Suprapubic skin (tissue), 4 donors: ENCODE measurements at regions not wholly inside any gene's neighbourhood (a gene's known extent, or its start where the extent isn't known, plus 50 kb on each side); places are given as distances from the start of the nearest gene placed in this dataset.
A peak's percentile ranks its signal among the peaks of the same experiment; 100 is the strongest.

Experiments used
- DNase-seq, 2 donors: peaks; one replicate each; pipeline ENCODE4 v3.0.0-alpha.2; 2019; ENCODE audit warnings: low spot score in 2 of 2
- H3K27ac ChIP-seq: fragments of 200-600 bp; sonication (generic); one replicate; pipeline ENCODE4 v1.5.1; 2019
- H3K27me3 ChIP-seq: fragments of 200-600 bp; sonication (generic); one replicate; pipeline ENCODE4 v1.5.1; 2019
- H3K36me3 ChIP-seq: fragments of 200-600 bp; sonication (generic); one replicate; pipeline ENCODE4 v1.5.1; 2019
- H3K4me1 ChIP-seq: fragments of 200-600 bp; sonication (generic); one replicate; pipeline ENCODE4 v1.5.1; 2019
- H3K4me3 ChIP-seq: fragments of 200-600 bp; sonication (generic); one replicate; pipeline ENCODE4 v1.5.1; 2019; ENCODE audit warnings: mild to moderate bottlenecking
- H3K9me3 ChIP-seq: fragments of 200-600 bp; sonication (generic); one replicate; pipeline ENCODE4 v1.5.1; 2019
- EP300 ChIP-seq: sonication (generic); formaldehyde crosslinking; IDR thresholded peaks from one replicate; pipeline ENCODE4 v1.6.1; 2017; ENCODE audit warnings: antibody characterized with exemption
- POLR2A ChIP-seq, 2 donors: fragments of 450-650 bp; IDR thresholded peaks; one replicate each; pipeline ENCODE4 v1.6.1; 2017; ENCODE audit warnings: antibody characterized with exemption in 2 of 2, mild to moderate bottlenecking in 2 of 2, moderate library complexity in 2 of 2
- POLR2AphosphoS5 ChIP-seq, 3 donors: sonication (generic); formaldehyde crosslinking; IDR thresholded peaks; one replicate each; pipeline ENCODE4 v1.6.1; 2017; ENCODE audit warnings: antibody characterized with exemption in 3 of 3
- WGBS: methylation state at CpG from one replicate; pipeline ENCODE4 v1.1.5; 2018; 5-methylcytosine and 5-hydroxymethylcytosine counted together
- TF ChIP-seq, protein P1 (sequence below), 2 donors: fragments of 200-600 bp in 1 of 2; fragments of 450-650 bp in 1 of 2; sonication (generic) in 1 of 2; IDR thresholded peaks; one replicate each; pipeline ENCODE4 v1.5.1; 2016 to 2019; ENCODE audit warnings: antibody characterized with exemption in 2 of 2, mild to moderate bottlenecking in 1 of 2, moderate library complexity in 1 of 2

DNA sequence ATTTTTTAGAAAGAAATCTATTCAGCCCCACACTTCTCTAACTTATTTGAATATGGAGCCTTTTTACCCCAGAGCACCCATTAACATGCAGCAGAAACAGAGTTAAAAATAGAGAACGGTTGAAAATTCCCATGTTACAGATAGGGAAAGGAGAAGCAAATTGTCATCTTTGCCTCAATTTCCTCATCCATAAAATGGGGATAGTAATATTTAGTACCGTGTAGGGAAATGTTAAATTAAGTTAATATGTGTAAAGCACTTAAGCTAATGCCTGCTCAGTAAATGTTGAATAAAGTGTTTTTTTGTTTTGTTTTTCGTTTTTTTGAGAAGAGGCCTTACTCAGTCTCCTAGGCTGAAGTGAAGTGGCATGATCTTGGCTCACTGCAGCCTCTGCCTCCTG is 50.3 kb downstream of the NAV1 start:
- WGBS: 88% methylated on average over 3 of the region's 3 CpGs
- Histone ChIP-seq H3K36me3 (no peaks in the 10 kb centered on the region), H3K9me3 (no peaks in the 10 kb centered on the region), H3K4me3 (no peak overlapping the region), H3K4me1 (peaks cover 24% of the 10 kb centered on the region), H3K27ac (no peak overlapping the region), H3K27me3 (no peaks in the 10 kb centered on the region)
- no peak for TF ChIP-seq POLR2AphosphoS5 (IDR thresholded peaks at IDR 0.05)
- TF ChIP-seq, protein P1, sequence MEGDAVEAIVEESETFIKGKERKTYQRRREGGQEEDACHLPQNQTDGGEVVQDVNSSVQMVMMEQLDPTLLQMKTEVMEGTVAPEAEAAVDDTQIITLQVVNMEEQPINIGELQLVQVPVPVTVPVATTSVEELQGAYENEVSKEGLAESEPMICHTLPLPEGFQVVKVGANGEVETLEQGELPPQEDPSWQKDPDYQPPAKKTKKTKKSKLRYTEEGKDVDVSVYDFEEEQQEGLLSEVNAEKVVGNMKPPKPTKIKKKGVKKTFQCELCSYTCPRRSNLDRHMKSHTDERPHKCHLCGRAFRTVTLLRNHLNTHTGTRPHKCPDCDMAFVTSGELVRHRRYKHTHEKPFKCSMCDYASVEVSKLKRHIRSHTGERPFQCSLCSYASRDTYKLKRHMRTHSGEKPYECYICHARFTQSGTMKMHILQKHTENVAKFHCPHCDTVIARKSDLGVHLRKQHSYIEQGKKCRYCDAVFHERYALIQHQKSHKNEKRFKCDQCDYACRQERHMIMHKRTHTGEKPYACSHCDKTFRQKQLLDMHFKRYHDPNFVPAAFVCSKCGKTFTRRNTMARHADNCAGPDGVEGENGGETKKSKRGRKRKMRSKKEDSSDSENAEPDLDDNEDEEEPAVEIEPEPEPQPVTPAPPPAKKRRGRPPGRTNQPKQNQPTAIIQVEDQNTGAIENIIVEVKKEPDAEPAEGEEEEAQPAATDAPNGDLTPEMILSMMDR (IDR thresholded peaks at IDR 0.05): no peak
- no peak for TF ChIP-seq POLR2A (IDR thresholded peaks at IDR 0.05)
- TF ChIP-seq EP300: no peak
- DNase-seq: no peak

DNA sequence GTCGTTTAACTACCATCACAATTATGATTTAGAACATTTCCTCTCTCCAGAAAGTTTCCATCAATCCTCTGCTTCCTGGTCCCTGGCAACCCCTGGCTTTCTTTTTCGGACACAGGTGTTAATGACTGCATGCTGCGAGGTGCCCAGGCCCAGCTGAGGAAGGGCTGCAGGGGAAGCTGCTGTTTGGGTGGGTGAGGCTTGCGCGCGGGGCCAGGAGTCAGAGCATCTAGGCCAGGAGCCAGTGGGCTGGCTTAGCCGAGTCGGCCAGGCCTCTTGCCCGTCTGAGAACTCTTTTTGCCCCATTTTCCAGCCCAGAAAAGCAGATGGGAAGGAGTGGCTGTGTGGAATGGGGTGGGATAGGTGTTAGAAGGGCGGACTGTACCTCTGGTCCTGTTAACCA is 51.5 kb downstream of the NAV1 start:
- TF ChIP-seq POLR2A (IDR thresholded peaks at IDR 0.05): no peak
- TF ChIP-seq, protein P1 (IDR thresholded peaks at IDR 0.05): no peak
- TF ChIP-seq POLR2AphosphoS5 (IDR thresholded peaks at IDR 0.05): no peak

DNA sequence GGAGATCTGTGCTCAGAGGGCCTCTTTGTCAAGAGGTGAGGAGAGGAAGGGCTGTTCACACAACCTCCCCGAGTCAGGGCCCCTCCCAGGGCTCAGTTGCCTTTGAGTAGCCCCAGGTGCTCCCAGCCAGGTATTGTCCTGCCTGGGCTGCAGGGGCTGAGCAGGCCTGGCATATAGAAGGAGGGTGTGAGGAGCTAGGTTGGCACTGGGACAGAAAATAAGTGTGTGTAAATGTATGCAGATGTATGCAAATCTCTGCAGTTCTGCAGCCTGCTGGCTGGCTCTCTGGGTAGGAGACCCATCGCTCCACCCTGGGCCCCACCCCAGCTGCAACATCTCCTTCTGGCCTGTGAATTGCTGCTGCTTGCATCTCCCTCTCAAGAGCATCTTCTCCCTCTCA is 52.4 kb downstream of the NAV1 start:
- Histone ChIP-seq H3K27me3 (no peaks in the 10 kb centered on the region), H3K27ac (no peak overlapping the region), H3K36me3 (no peaks in the 10 kb centered on the region), H3K4me1 (peaks cover 29% of the 10 kb centered on the region), H3K9me3 (no peaks in the 10 kb centered on the region), H3K4me3 (no peak overlapping the region)
- WGBS: 88% methylated on average over 1 of the region's 2 CpGs
- TF ChIP-seq POLR2A (IDR thresholded peaks at IDR 0.05) (no peak), POLR2AphosphoS5 (IDR thresholded peaks at IDR 0.05) (no peak), EP300 (no peak)
- TF ChIP-seq, protein P1 (IDR thresholded peaks at IDR 0.05): no peak
- no peak for DNase-seq

More for the DNA sequence above, 51.5 kb downstream of the NAV1 start:
- H3K27me3 ChIP-seq: no peaks in the 10 kb centered on the region
- no peaks in the 10 kb centered on the region for H3K9me3 ChIP-seq
- H3K27ac ChIP-seq: no peak overlapping the region
- 58% methylated on average over 10 of the region's 10 CpGs for WGBS
- H3K36me3 ChIP-seq: no peaks in the 10 kb centered on the region
- peaks cover 29% of the 10 kb centered on the region for H3K4me1 ChIP-seq
- no peak for DNase-seq
- H3K4me3 ChIP-seq: no peak overlapping the region

DNA sequence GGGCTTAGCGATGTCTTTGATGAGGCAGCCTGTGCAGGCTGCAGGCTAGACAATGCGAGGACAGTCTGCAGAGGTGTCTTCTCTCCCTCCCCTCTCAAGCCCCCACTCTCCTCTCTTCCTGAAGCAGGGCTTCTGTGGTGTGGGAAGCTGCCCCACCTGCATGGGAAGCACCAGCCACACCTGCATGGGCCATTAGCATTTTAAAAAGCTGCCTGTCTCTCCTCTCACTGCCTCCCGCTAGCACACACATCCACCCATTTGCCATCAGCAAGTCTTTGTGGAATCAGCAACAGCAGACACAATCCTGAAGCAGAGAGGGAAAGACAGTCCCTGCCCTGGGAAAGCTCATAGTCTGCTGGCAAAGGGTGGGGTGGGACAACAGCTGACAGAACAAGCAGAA is 53.1 kb downstream of the NAV1 start:
- WGBS: 82% methylated on average over 3 of the region's 3 CpGs
- TF ChIP-seq POLR2AphosphoS5 (IDR thresholded peaks at IDR 0.05): no peak
- TF ChIP-seq EP300: no peak
- TF ChIP-seq, protein P1 (IDR thresholded peaks at IDR 0.05): no peak
- TF ChIP-seq POLR2A (IDR thresholded peaks at IDR 0.05): no peak
- no peak overlapping the region for H3K4me3 ChIP-seq
- no peaks in the 10 kb centered on the region for H3K27me3 ChIP-seq
- no peaks in the 10 kb centered on the region for H3K9me3 ChIP-seq
- no peak for DNase-seq
- no peaks in the 10 kb centered on the region for H3K36me3 ChIP-seq
- H3K27ac ChIP-seq: no peak overlapping the region
- peaks cover 29% of the 10 kb centered on the region for H3K4me1 ChIP-seq

DNA sequence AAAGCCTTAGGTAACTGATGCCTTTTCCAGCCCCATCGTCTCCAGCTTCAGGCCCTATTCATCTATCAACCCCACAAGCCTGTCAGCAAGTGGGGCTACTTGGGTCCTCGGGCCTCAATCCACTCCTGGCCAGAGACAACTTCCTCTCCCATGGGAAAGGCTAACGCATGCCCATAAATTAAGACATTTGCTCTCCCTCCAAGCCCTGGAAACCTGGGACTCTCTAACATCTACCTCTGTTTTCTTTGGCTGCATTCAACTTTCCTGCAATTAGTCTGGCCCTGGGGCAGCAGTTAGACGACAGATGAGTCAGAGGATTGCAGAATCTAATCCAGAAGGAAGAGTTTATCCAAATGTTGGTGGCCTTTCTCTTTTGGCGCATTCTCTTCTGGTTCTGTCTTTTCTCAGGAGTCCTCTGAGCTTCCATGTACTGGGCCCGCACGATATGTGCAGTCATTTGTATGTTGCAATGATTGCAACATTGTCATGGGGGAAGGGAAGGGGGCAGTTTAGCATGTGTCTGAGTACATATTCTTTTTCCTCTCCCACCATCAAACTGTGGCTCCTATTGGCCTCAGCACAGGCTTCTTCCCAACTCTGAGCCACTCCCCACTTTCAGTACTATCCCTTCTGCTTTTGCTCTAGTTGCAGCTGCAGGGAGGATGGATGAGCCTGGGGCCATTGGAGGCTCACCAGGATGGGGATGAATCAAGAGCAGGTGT is 54.4 kb downstream of the NAV1 start:
- TF ChIP-seq POLR2A (IDR thresholded peaks at IDR 0.05) (no peak), EP300 (no peak), POLR2AphosphoS5 (IDR thresholded peaks at IDR 0.05) (peak; percentile 89 to 97 (median 91))
- TF ChIP-seq, protein P1 (IDR thresholded peaks at IDR 0.05): no peak
- Histone ChIP-seq H3K27me3 (no peaks in the 10 kb centered on the region), H3K27ac (peak overlapping the region; percentile 34), H3K4me1 (peaks cover 35% of the 10 kb centered on the region), H3K4me3 (no peak overlapping the region), H3K36me3 (no peaks in the 10 kb centered on the region), H3K9me3 (no peaks in the 10 kb centered on the region)
- no peak for DNase-seq
- WGBS: 31% methylated on average over 7 of the region's 7 CpGs
